ENCODE measurements at regions not wholly inside any gene's neighbourhood (a gene's known extent, or its start where the extent isn't known, plus 50 kb on each side); places are given as distances from the start of the nearest gene placed in this dataset.

GRCh38 chr7:387132-388022 is 97.4 kb downstream of the FOXL3 start:
- ATAC-seq = no peak

- ATAC-seq = no peak
Observed at GRCh38 chr7:388023-388960, 98.3 kb downstream of the FOXL3 start.

- no peak for ATAC-seq
Observed at GRCh38 chr7:388961-389701, 99.2 kb downstream of the FOXL3 start.

- no peak for ATAC-seq
Observed at GRCh38 chr7:389911-390601, 100.1 kb downstream of the FOXL3 start.

GRCh38 chr7:390761-391410 is 100.9 kb downstream of the FOXL3 start:
- ATAC-seq = peak; percentile 13

- peak; percentile 87 for ATAC-seq
Observed at GRCh38 chr7:391411-391951, 101.5 kb downstream of the FOXL3 start.

- peak; percentile 20 for ATAC-seq
Observed at GRCh38 chr7:391961-392524, 102.1 kb downstream of the FOXL3 start.

- ATAC-seq = no peak
Observed at GRCh38 chr7:392822-393221, 102.9 kb downstream of the FOXL3 start.

GRCh38 chr7:395643-396042 is 105.7 kb downstream of the FOXL3 start:
- no peak for ATAC-seq

- no peak for ATAC-seq
Observed at GRCh38 chr7:398888-399287, 108.9 kb downstream of the FOXL3 start.

GRCh38 chr7:400901-401485 is 111.0 kb downstream of the FOXL3 start:
- peak; percentile 8 for ATAC-seq

- ATAC-seq = no peak
Observed at GRCh38 chr7:401495-401894, 111.5 kb downstream of the FOXL3 start.

- ATAC-seq = no peak
Observed at GRCh38 chr7:404812-405488, 114.7 kb downstream of the PDGFA start.

GRCh38 chr7:405489-406211 is 114.0 kb downstream of the PDGFA start:
- ATAC-seq = peak; percentile 22

GRCh38 chr7:407721-408539 is 111.7 kb downstream of the PDGFA start:
- ATAC-seq = no peak

GRCh38 chr7:408751-409311 is 110.8 kb downstream of the PDGFA start:
- ATAC-seq = no peak

GRCh38 chr7:409339-410281 is 110.0 kb downstream of the PDGFA start:
- ATAC-seq = no peak
